Occipital lobe (tissue), 1 donor: ENCODE measurements at regions not wholly inside any gene's neighbourhood (a gene's known extent, or its start where the extent isn't known, plus 50 kb on each side); places are given as distances from the start of the nearest gene placed in this dataset.
"Not testable (repeated sequence)": the region's sequence is repeated elsewhere in the genome, so short reads cannot be mapped to it uniquely, and the experiment has no call there.

Source experiments
- DNase-seq: peaks from one replicate; lab custom pipeline; 2025; lab: John Stamatoyannopoulos, UW

GRCh38 chr13:89011615-89012014 is 1340.4 kb downstream of the SLITRK5 start:
- DNase-seq = no peak

GRCh38 chr13:89027694-89028306 is 1356.6 kb downstream of the SLITRK5 start:
- DNase-seq = no peak

GRCh38 chr13:89029062-89029461 is 1357.9 kb downstream of the SLITRK5 start:
- DNase-seq = no peak

- no peak for DNase-seq
Measured at GRCh38 chr13:89034015-89034414, 1362.8 kb downstream of the SLITRK5 start.

GRCh38 chr13:89052699-89053098 is 1381.5 kb downstream of the SLITRK5 start:
- no peak for DNase-seq

- no peak for DNase-seq
Measured at GRCh38 chr13:89053418-89053817, 1382.2 kb downstream of the SLITRK5 start.

- DNase-seq = no peak
Measured at GRCh38 chr13:89057274-89057673, 1386.1 kb downstream of the SLITRK5 start.

- DNase-seq = no peak
Measured at GRCh38 chr13:89057862-89058261, 1386.7 kb downstream of the SLITRK5 start.

GRCh38 chr13:89061821-89062220 is 1390.7 kb downstream of the SLITRK5 start:
- no peak for DNase-seq

GRCh38 chr13:89066868-89067466 is 1395.8 kb downstream of the SLITRK5 start:
- no peak for DNase-seq

GRCh38 chr13:89072979-89073378 is 1401.8 kb downstream of the SLITRK5 start:
- no peak for DNase-seq

- DNase-seq = no peak
Measured at GRCh38 chr13:89076622-89077021, 1405.5 kb downstream of the SLITRK5 start.

GRCh38 chr13:89082623-89083022 is 1411.5 kb downstream of the SLITRK5 start:
- no peak for DNase-seq

- not testable (repeated sequence) for DNase-seq
Measured at GRCh38 chr13:89088107-89088506, 1416.9 kb downstream of the SLITRK5 start.

GRCh38 chr13:89097994-89098393 is 1426.8 kb downstream of the SLITRK5 start:
- no peak for DNase-seq

- no peak for DNase-seq
Measured at GRCh38 chr13:89113744-89114143, 1442.6 kb downstream of the SLITRK5 start.

GRCh38 chr13:89115307-89115706 is 1444.1 kb downstream of the SLITRK5 start:
- DNase-seq = no peak

GRCh38 chr13:89136678-89137077 is 1465.5 kb downstream of the SLITRK5 start:
- DNase-seq = no peak

GRCh38 chr13:89150362-89150761 is 1479.2 kb downstream of the SLITRK5 start:
- no peak for DNase-seq

- DNase-seq = no peak
Measured at GRCh38 chr13:89153941-89154340, 1482.8 kb downstream of the SLITRK5 start.

GRCh38 chr13:89163096-89163495 is 1491.9 kb downstream of the SLITRK5 start:
- DNase-seq = no peak

GRCh38 chr13:89165685-89166084 is 1494.5 kb downstream of the SLITRK5 start:
- no peak for DNase-seq

- DNase-seq = no peak
Measured at GRCh38 chr13:89169951-89170350, 1498.8 kb downstream of the SLITRK5 start.

- DNase-seq = no peak
Measured at GRCh38 chr13:89181041-89181440, 1509.9 kb downstream of the SLITRK5 start.
